ENCODE measurements at regions not wholly inside any gene's neighbourhood (a gene's known extent, or its start where the extent isn't known, plus 50 kb on each side); places are given as distances from the start of the nearest gene placed in this dataset.

DNA sequence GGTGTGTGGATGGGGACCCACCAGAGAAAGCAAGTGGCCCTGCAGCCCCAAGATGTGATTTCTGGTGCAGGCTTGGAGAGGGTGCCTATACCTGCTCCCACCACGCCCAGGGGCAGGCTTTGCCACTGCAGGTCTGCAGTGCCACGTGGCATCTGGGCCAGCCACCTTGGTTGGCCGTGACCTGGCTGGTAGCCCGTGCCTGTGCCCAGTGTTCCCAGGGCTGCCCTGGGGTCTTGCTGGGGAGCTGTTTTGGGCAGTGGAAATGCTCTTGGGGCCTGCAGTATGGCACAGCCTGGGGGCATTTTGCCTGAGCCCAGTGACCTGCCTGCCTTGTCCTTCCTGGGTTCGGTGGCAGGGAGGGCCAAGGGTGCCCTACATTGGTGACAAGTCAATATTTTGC lies 203.4 kb downstream of the UBE3A start:
- H3K4me1 ChIP-seq: no peaks in the 10 kb centered on the region
- in situ Hi-C loops (cut with MboI; ENCODE audit: low pct_ligation_motif_present in 1 of 4, low pct_unique_long_range_greater_than_20kb in 1 of 4, low sequenced_read_pairs in 3 of 4) (no loop called here), intact Hi-C loops (cut with DNase I; ENCODE audit: low total_unique reads) (no loop called here)
- no peak for DNase-seq
- TF ChIP-seq POLR2AphosphoS5 (IDR thresholded peaks at IDR 0.05) (no peak), POLR2A (IDR thresholded peaks at IDR 0.05) (no peak), EP300 (IDR thresholded peaks at IDR 0.05; ENCODE audit: low read depth) (no peak)
- TF ChIP-seq, protein P1, sequence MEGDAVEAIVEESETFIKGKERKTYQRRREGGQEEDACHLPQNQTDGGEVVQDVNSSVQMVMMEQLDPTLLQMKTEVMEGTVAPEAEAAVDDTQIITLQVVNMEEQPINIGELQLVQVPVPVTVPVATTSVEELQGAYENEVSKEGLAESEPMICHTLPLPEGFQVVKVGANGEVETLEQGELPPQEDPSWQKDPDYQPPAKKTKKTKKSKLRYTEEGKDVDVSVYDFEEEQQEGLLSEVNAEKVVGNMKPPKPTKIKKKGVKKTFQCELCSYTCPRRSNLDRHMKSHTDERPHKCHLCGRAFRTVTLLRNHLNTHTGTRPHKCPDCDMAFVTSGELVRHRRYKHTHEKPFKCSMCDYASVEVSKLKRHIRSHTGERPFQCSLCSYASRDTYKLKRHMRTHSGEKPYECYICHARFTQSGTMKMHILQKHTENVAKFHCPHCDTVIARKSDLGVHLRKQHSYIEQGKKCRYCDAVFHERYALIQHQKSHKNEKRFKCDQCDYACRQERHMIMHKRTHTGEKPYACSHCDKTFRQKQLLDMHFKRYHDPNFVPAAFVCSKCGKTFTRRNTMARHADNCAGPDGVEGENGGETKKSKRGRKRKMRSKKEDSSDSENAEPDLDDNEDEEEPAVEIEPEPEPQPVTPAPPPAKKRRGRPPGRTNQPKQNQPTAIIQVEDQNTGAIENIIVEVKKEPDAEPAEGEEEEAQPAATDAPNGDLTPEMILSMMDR (IDR thresholded peaks at IDR 0.05): no peak
- no peak overlapping the region for H3K4me3 ChIP-seq
- H3K27ac ChIP-seq: no peak overlapping the region
- H3K36me3 ChIP-seq: no peaks in the 10 kb centered on the region
- WGBS, 2 donors (ENCODE audit: low coverage in 1 of 2): 71% methylated on average over 2 of the region's 5 CpGs; no CpG with 5 or more reads in 1 of the 2 donors
- H3K9me3 ChIP-seq: peaks cover 0 to 4% of the 10 kb centered on the region in 2 donors
- no peaks in the 10 kb centered on the region for H3K27me3 ChIP-seq

DNA sequence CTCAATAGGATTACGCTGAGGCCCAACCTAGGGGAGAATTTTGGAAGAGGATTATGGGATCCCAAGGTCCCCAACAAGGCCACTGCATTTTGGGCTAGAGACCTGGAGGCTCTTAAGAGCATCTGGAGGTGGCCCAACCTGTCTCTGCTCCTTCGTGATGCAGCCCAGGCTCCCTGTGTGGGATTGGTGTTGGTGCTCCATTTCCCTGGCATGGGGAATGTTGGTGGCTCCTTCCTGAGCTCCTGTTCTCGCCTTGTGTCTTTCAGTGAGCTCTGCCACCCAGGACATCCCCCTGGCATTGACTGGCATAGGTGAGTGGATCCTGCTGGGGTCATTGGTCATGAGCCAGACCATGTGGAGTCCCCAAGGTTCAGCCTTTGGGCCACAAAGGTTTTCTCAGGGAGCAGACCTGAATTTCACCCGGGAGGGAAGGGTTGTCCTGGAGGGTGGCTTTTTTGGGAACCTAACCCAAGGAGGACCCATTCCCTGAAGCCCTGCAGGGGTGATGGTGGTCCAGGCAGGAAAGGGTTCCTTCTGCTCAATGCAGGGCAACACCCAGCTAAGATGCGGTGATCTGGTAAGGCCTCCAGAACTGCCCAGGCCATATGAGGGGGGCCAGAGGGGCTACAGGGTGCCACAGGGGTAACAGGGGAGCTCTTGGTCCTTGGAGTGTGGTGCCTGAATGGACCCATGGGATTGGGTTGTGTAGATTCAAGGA lies 202.5 kb downstream of the UBE3A start:
- Histone ChIP-seq H3K4me1 (no peaks in the 10 kb centered on the region), H3K9me3 (peaks cover 4 to 6% of the 10 kb centered on the region in 2 donors), H3K27me3 (no peaks in the 10 kb centered on the region), H3K4me3 (no peak overlapping the region), H3K27ac (no peak overlapping the region), H3K36me3 (no peaks in the 10 kb centered on the region)
- DNase-seq: no peak
- intact Hi-C loops (cut with DNase I; ENCODE audit: low total_unique reads) (no loop called here), in situ Hi-C loops (cut with MboI; ENCODE audit: low pct_ligation_motif_present in 1 of 4, low pct_unique_long_range_greater_than_20kb in 1 of 4, low sequenced_read_pairs in 3 of 4) (no loop called here)
- 69% methylated on average over 5 of the region's 5 CpGs; no CpG with 5 or more reads in 1 of the 2 donors for WGBS, 2 donors (ENCODE audit: low coverage in 1 of 2)
- TF ChIP-seq, protein P1 (IDR thresholded peaks at IDR 0.05): no peak
- TF ChIP-seq POLR2AphosphoS5 (IDR thresholded peaks at IDR 0.05) (no peak), EP300 (IDR thresholded peaks at IDR 0.05; ENCODE audit: low read depth) (no peak), POLR2A (IDR thresholded peaks at IDR 0.05) (no peak)

DNA sequence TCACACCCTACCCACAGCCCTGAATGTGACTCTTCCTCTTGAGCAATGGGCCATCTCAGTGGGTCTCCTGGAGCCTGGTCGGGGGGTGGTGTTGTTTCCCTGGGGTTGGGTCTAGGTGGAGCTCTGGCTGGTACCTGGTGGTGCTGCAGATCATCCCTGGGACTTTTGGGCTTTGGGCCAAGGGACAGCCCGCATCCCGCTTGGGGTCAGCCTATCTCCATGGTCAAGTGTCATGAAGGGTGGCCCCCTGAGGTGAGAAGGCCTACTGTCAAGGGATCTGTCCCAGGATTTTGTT lies 202.0 kb downstream of the UBE3A start:
- DNase-seq: no peak
- in situ Hi-C loops (cut with MboI; ENCODE audit: low pct_ligation_motif_present in 1 of 4, low pct_unique_long_range_greater_than_20kb in 1 of 4, low sequenced_read_pairs in 3 of 4): no loop called here
- Histone ChIP-seq H3K27me3 (no peaks in the 10 kb centered on the region), H3K9me3 (peaks cover 4 to 6% of the 10 kb centered on the region in 2 donors), H3K4me3 (no peak overlapping the region), H3K4me1 (no peaks in the 10 kb centered on the region), H3K27ac (no peak overlapping the region), H3K36me3 (no peaks in the 10 kb centered on the region)
- WGBS, 2 donors (ENCODE audit: low coverage in 1 of 2): 76% methylated on average over 3 of the region's 3 CpGs; no CpG with 5 or more reads in 1 of the 2 donors
- intact Hi-C loops (cut with DNase I; ENCODE audit: low total_unique reads): no loop called here
- TF ChIP-seq, protein P1 (IDR thresholded peaks at IDR 0.05): no peak
- TF ChIP-seq POLR2A (IDR thresholded peaks at IDR 0.05): no peak
- no peak for TF ChIP-seq POLR2AphosphoS5 (IDR thresholded peaks at IDR 0.05)
- TF ChIP-seq EP300 (IDR thresholded peaks at IDR 0.05; ENCODE audit: low read depth): no peak

DNA sequence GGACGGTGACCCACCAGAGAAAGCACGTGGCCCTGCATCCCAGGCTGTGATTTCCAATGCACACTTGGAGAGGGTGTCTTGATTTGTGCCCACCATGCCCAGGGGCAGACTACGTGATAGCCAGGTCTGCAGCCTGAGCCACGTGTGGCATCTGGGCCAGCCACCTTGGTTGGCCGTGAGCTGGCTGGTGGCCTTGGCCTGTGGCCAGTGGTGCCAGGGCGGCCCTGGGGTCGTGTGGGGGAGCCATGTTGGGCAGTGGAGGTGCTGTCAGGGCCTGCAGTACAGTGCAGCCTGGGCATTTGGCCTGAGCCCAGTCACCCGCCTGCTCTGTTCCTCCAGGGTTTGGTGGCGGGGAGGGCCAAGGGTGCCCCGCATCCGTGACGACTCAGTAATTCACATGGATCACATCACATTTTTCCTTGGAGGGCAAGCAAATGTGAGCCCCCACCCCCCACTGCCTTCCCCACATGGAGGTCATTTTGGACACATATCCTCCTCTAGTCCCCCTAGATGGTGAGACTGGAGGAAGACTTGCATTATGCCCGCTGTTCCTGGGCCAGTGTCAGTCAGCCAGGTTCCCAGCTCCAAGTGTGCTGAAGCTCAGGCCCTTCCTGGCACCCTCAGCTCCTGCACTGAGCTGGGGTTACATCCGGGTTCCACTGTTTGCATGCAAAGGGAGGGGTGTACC lies 201.4 kb downstream of the UBE3A start:
- Histone ChIP-seq H3K36me3 (no peaks in the 10 kb centered on the region), H3K4me3 (no peak overlapping the region), H3K27ac (no peak overlapping the region), H3K27me3 (no peaks in the 10 kb centered on the region), H3K4me1 (no peaks in the 10 kb centered on the region), H3K9me3 (peaks cover 4 to 6% of the 10 kb centered on the region in 2 donors)
- no peak for DNase-seq
- intact Hi-C loops (cut with DNase I; ENCODE audit: low total_unique reads) (no loop called here), in situ Hi-C loops (cut with MboI; ENCODE audit: low pct_ligation_motif_present in 1 of 4, low pct_unique_long_range_greater_than_20kb in 1 of 4, low sequenced_read_pairs in 3 of 4) (no loop called here)
- TF ChIP-seq POLR2A (IDR thresholded peaks at IDR 0.05): no peak
- no peak for TF ChIP-seq EP300 (IDR thresholded peaks at IDR 0.05; ENCODE audit: low read depth)
- TF ChIP-seq, protein P1 (IDR thresholded peaks at IDR 0.05): no peak
- TF ChIP-seq POLR2AphosphoS5 (IDR thresholded peaks at IDR 0.05): no peak
- WGBS, 2 donors (ENCODE audit: low coverage in 1 of 2): 93% methylated on average over 11 of the region's 14 CpGs; no CpG with 5 or more reads in 1 of the 2 donors

Measured in transverse colon (tissue), 4 donors.